IMR-90 (cell line): ENCODE measurements at regions not wholly inside any gene's neighbourhood (a gene's known extent, or its start where the extent isn't known, plus 50 kb on each side); places are given as distances from the start of the nearest gene placed in this dataset.

ENCODE experiments used
- CEBPB ChIP-seq: IDR thresholded peaks from 2 replicates; pipeline ENCODE4 v1.6.1; 2012; ENCODE audit warnings: low read depth, low read length, improper control_type of control experiment
- CTCF ChIP-seq: conservative IDR thresholded peaks from 2 replicates; pipeline ENCODE4 v1.5.1; 2012; ENCODE audit warnings: mild to moderate bottlenecking, low read depth, low read length, improper control_type of control experiment
- MAFK ChIP-seq: IDR thresholded peaks from 2 replicates; pipeline ENCODE4 v1.6.1; 2012; ENCODE audit warnings: low read depth, low read length, improper control_type of control experiment
- MAZ ChIP-seq: IDR thresholded peaks from 2 replicates; pipeline ENCODE4 v1.6.1; 2012; ENCODE audit warnings: low read depth, mild to moderate bottlenecking, low read length, improper control_type of control experiment, moderate library complexity, borderline replicate concordance
- MXI1 ChIP-seq: IDR thresholded peaks from 2 replicates; pipeline ENCODE4 v1.6.1; 2012; ENCODE audit warnings: low read depth, mild to moderate bottlenecking, low read length, moderate library complexity, borderline replicate concordance
- POLR2A ChIP-seq: IDR thresholded peaks from 2 replicates; pipeline ENCODE4 v1.6.1; 2012; ENCODE audit warnings: mild to moderate bottlenecking, low read depth, low read length
- RFX5 ChIP-seq: IDR thresholded peaks from 2 replicates; pipeline ENCODE4 v1.8.0; 2012; ENCODE audit warnings: low read depth, mild to moderate bottlenecking, low read length, moderate library complexity
- SMC3 ChIP-seq: fragments of 150-350 bp; IDR thresholded peaks from 2 replicates; pipeline ENCODE4 v1.6.1; 2016; ENCODE audit warnings: low read depth, mild to moderate bottlenecking, antibody characterized with exemption, low read length, moderate library complexity
- USF2 ChIP-seq: fragments of 150-350 bp; IDR thresholded peaks from 2 replicates; pipeline ENCODE4 v1.6.1; 2017; ENCODE audit warnings: mild to moderate bottlenecking, antibody characterized with exemption, low read length, low read depth

GRCh38 chr12:92331383-92331782 is 185.7 kb upstream of the BTG1 start:
- TF ChIP-seq MAZ (no peak), POLR2A (no peak), CTCF (no peak), SMC3 (no peak), USF2 (no peak), RFX5 (no peak), CEBPB (no peak), MXI1 (no peak), MAFK (no peak)
